ENCODE measurements at regions not wholly inside any gene's neighbourhood (a gene's known extent, or its start where the extent isn't known, plus 50 kb on each side); places are given as distances from the start of the nearest gene placed in this dataset.
"Not testable (repeated sequence)": the region's sequence is repeated elsewhere in the genome, so short reads cannot be mapped to it uniquely, and the experiment has no call there.

- no peak for DNase-seq (ENCODE audit: low spot score)
- no peak for ATAC-seq
Observed at GRCh38 chrX:34576864-34577263, 80.2 kb downstream of the TMEM47 start.

DNA sequence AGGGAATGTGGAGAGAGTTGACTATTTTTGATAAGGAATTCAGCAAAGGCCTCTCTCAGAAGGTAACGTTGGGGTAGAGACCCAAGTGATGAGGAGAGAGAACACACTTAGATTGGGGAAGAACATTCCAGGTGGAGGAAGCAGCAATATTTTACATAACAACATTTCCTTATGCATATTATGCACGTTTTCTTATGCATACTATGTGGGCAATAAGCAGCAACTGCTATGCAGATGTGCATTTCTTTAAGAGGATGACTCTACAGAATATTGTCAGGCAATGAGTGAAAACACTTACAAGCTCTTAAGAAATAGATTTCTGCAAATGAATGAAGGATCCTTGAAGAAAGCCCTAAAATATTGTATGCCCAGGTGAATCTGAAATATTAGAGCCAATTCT, 91.1 kb downstream of the TMEM47 start:
- ATAC-seq: no peak
- no peak for DNase-seq (ENCODE audit: low spot score)

DNA sequence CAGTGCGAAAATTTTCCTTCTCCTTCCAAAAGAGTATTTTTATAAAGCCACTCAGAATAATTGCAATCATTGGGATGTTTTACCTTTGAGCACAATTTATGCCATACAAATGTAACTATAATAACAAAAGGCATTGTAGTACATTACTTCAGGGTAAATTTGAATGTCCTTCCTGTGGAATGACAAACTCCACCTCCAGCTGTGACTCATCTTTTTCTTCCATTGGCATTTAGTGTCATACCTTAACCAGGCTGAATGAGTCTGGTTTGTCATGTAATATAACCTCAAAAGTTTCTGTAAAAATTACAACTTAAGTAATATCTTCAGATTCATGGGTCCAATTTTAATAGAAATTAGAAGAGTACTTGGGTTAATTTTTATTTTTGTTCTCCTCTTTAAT, 93.3 kb downstream of the TMEM47 start:
- no peak for DNase-seq (ENCODE audit: low spot score)
- ATAC-seq: no peak

DNA sequence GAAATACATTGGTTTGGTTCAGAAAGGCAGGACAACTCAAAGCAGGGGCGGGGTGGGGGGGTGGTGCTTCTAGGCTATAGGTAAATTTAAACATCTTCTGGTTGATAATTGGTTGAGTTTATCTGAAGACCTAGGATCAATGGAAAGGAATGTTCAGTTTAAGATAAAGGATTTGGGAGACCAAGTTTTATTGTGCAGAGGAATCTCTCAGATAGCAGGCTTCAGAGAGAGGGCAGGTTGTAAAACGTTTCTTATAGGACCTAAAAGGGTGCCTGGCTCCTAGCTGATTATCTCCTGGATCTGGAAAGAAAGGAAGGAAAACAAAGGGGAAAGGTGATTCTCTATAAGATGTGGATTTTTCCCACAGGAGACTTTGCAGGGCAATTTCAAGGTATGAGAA, 94.0 kb downstream of the TMEM47 start:
- DNase-seq (ENCODE audit: low spot score) (no peak), ATAC-seq (no peak)

- ATAC-seq (no peak), DNase-seq (ENCODE audit: low spot score) (no peak)
Observed at GRCh38 chrX:34562006-34562405, 95.1 kb downstream of the TMEM47 start.

DNA sequence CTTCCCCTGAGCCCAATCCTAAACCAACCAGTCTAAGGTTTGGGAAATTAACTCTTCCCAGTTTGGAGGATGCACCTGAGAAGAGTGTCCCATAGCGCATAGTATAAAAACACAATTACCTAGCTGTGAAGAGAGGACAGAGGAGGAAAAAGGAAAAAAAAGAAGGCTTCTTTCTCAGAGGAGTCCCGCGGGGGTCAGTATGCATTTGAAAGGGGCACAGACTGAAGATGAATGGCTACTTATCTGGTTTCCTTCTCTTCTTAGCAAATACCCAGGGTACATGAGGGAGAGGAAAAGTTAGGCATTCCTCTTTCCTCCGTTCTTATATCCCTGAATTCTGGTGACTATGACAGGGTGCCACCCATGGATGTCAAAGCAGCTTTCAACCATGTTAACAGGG, 96.9 kb downstream of the TMEM47 start:
- DNase-seq (ENCODE audit: low spot score) (no peak), ATAC-seq (no peak)

DNA sequence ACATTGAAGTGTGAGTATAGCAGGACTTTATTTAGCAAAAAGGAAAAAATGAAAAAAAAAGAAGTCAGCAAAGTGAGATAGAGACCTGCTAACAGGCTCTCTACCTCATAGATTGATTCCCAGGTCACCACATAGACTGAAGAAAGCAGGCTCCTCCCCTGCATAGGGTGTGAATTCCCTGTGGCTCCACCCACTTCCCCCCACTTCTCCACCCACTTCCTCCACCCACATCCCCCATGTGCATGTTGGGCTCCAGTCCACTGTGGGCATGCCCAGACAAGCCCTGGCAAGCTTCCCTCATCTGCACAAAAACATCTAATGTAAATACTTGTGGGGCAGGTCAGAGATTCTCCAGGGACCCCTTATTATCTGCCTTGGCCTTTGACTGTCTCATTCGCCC, 97.8 kb downstream of the TMEM47 start:
- DNase-seq (ENCODE audit: low spot score) (no peak), ATAC-seq (no peak)

DNA sequence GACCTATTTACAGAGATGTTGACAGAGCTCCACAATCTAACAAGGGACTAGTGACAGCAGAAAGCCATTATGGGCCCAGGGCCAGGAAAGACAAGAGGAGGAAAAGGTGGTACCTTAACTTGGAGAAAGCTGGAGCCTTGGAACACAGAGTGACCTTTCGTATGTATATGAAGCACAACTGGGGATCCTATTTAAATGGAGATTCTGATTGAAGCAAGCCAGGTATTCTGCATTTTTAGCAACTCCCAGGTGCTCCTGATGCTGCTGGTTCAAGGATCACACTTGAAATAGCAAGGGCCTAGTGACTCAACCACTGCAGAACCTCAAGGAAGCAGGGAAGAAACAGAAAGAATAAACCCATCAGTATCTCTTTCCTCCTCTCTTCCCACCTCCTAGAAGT, 99.4 kb downstream of the TMEM47 start:
- DNase-seq (ENCODE audit: low spot score) (no peak), ATAC-seq (no peak)

DNA sequence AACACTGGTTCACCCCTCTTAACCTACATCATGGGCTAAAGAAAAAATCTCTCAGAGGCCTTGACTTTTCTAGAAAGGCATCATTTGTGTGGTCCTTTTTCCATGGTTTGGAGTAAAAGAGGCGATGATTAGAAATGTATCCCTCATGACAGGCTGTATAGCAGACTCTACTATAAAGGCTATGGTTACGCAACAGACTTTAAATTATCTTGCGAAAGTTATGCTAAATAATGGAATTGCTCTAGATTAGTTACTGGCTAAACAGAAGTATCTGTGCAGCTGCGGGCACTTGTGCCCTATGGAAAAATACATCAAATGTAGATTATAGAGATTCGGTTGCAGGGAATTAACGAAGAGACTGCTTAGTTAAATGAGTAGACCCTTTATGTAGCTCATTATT, 101.6 kb downstream of the TMEM47 start:
- ATAC-seq (no peak), DNase-seq (ENCODE audit: low spot score) (no peak)

DNA sequence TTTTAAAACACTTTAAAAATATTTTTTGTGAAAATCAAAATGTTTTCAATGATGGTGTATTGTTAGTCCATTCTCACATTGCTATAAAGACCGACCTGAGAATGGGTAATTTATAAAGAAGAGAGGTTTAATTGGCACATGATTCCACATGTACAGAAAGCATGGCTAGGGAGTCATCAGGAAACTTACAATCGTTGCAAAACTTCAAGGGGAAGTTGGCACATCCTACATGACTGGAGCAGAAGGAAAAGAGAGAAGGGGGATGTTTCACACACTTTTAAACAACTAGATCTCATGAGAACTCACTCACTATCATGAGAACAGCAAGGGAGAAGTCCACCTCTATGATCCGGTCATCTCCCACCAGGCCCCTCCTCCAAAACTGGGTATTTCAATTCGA, 110.7 kb downstream of the TMEM47 start:
- ATAC-seq: no peak
- DNase-seq (ENCODE audit: low spot score): no peak

GRCh38 chrX:34528081-34528480, 129.0 kb downstream of the TMEM47 start:
- ATAC-seq: no peak

GRCh38 chrX:34521563-34521962, 135.5 kb downstream of the TMEM47 start:
- ATAC-seq (no peak), DNase-seq (ENCODE audit: low spot score) (no peak)

More at GRCh38 chrX:34528081-34528480, 129.0 kb downstream of the TMEM47 start:
- no peak for DNase-seq (ENCODE audit: low spot score)

- no peak for ATAC-seq
- DNase-seq (ENCODE audit: low spot score): no peak
Observed at GRCh38 chrX:34509394-34509793, 147.7 kb downstream of the TMEM47 start.

DNA sequence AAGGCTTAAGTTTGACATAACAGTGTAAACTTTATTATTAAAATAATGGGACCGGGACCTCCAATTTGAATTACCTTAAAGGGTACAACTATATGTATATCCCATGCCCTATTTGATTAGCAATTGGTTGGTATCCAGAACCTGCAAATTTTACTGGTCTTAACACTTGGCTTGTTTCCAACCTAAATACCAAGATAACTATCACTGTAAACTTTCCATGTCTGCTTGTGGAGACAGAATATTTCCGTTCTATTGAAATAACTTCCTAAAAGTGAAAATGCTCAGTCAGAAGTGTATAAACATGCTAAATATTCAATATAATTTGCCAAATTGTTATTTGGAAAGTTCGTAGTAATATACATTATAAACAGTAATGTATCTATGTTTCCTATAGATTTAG, 154.0 kb downstream of the TMEM47 start:
- ATAC-seq (no peak), DNase-seq (ENCODE audit: low spot score) (no peak)

GRCh38 chrX:34493086-34493485, 164.0 kb downstream of the TMEM47 start:
- DNase-seq (ENCODE audit: low spot score) (no peak), ATAC-seq (no peak)

- DNase-seq (ENCODE audit: low spot score) (no peak), ATAC-seq (no peak)
Observed at GRCh38 chrX:34491126-34491525, 166.0 kb downstream of the TMEM47 start.

DNA sequence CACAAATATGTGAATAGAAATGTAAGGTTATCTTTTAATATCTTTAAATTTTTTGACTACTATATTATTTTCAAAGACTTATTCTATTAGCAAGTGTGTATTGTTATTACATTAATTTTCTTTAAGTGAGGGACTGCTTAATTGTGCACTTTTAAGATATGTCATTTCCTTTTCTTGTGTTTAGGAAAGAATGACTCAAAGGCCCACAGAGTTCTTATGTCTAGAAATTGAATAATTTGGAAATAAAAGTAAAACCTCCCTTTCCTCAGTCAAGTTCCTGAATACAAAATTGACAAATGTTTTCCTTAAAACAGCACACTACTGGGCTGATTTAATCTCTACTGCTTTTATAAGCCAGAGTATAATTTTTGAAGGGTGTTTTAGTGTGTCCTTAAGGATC, 169.7 kb downstream of the TMEM47 start:
- DNase-seq (ENCODE audit: low spot score) (no peak), ATAC-seq (no peak)

DNA sequence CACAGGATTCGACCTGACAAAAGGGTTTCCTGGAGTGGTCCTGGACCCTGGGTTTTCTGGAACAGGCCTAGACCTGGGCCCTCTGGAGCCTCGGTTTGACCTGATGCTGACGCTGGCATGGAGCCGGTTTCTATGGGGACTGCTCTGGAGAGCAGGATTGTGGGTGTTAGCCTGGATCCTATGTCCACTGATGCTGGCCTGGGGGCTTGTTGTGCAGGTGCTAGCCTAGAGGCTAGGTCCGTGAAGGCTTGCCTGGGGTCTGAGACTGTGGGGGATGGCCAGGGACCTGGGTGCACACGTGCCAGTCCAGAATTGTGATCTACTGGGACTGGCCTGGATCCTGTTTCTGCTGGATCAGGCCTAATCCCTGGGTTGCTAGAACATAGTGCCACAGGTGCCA, 173.1 kb downstream of the TMEM47 start:
- ATAC-seq (no peak), DNase-seq (ENCODE audit: low spot score) (no peak)

GRCh38 chrX:34470507-34470906, 186.6 kb downstream of the TMEM47 start:
- DNase-seq (ENCODE audit: low spot score): no peak
- ATAC-seq: peak; percentile 49

DNA sequence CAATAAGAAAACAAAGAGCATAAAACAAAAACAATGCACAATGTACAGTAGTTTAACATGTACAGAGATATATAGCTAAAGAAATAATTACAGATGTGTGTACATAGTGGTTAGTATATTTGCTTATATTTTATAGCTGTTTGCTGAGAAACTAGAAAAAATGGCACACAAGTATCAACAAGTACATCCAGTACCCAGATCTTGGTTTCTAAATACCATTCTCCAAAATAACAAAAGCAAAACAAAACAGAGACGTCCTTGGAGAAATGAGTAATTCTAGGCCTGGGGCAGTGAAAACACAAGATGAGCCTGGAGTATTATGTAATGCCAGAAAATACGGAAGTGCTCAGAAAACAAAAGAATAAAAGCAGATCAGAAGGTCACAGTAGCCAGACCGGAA, 189.6 kb downstream of the TMEM47 start:
- DNase-seq (ENCODE audit: low spot score) (no peak), ATAC-seq (no peak)

GRCh38 chrX:34463220-34463619, 193.9 kb downstream of the TMEM47 start:
- ATAC-seq; DNase-seq (ENCODE audit: low spot score): not testable (repeated sequence)

- ATAC-seq; DNase-seq (ENCODE audit: low spot score): not testable (repeated sequence)
Observed at GRCh38 chrX:34457850-34458249, 199.2 kb downstream of the TMEM47 start.

DNA sequence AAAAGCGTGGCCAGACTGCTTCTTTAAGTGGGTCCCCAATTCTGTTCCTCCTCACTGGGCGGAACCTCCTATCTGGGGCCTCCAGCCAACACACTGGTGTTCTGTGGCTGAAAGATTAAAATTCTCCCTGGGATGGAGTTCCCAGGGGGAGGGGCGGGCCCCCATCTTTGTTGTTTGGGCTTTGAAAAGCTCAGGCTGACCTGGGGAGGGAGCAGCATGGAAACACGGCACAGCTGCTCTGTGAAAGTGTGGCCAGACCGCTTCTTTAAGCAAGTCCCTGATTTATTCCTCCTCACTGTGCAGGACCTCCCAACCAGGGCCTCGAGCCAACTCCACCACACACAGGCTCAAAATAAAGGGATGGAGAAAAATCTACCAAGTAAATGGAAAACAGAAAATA, 219.5 kb downstream of the TMEM47 start:
- ATAC-seq (no peak), DNase-seq (ENCODE audit: low spot score) (no peak)

- DNase-seq (ENCODE audit: low spot score): no peak
- peak; percentile 71 for ATAC-seq
Observed at GRCh38 chrX:34426334-34426733, 230.8 kb downstream of the TMEM47 start.
